ENCODE measurements at regions not wholly inside any gene's neighbourhood (a gene's known extent, or its start where the extent isn't known, plus 50 kb on each side); places are given as distances from the start of the nearest gene placed in this dataset.

- H3K27me3 ChIP-seq (ENCODE audit: insufficient read depth, low read depth, low read length), result no peaks in the 10 kb centered on the region
- no peak overlapping the region for H2AFZ ChIP-seq (ENCODE audit: low read depth, low read length)
- no peaks in the 10 kb centered on the region for H4K20me1 ChIP-seq (ENCODE audit: insufficient read depth)
- H3K36me3 ChIP-seq (ENCODE audit: insufficient read depth, low read length), result no peaks in the 10 kb centered on the region
- H3K79me2 ChIP-seq (replicated peaks; ENCODE audit: insufficient read depth, low read length), result no peaks in the 10 kb centered on the region
- H3K4me2 ChIP-seq (ENCODE audit: low read length), result no peak overlapping the region
- H3K9ac ChIP-seq (ENCODE audit: low read length), result no peak overlapping the region
- H3K4me3 ChIP-seq (ENCODE audit: low read length), result no peak overlapping the region
- H3K9me2 ChIP-seq (ENCODE audit: insufficient read depth, low read length), result no peaks in the 10 kb centered on the region
- H3F3A ChIP-seq (ENCODE audit: insufficient read depth, low read length, poor library complexity, severe bottlenecking), result no peaks in the 10 kb centered on the region
- H3K9me3 ChIP-seq (ENCODE audit: low read length), result no peaks in the 10 kb centered on the region
- no peak overlapping the region for H3K27ac ChIP-seq (ENCODE audit: low read length)
- TF ChIP-seq EP300 (conservative IDR thresholded peaks at IDR 0.05; ENCODE audit: poor library complexity, severe bottlenecking) (no peak), EZH2 (IDR thresholded peaks at IDR 0.05; ENCODE audit: borderline replicate concordance, insufficient read depth, low read length, poor library complexity, severe bottlenecking) (no peak), MXI1 (conservative IDR thresholded peaks at IDR 0.05; ENCODE audit: poor library complexity, severe bottlenecking) (no peak), TAF1 (IDR thresholded peaks at IDR 0.05; ENCODE audit: low read depth) (no peak)
Observed at GRCh38 chrX:39171686-39172085, 370.4 kb downstream of the MID1IP1 start.

- H3K36me3 ChIP-seq (ENCODE audit: insufficient read depth, low read length), result no peaks in the 10 kb centered on the region
- no peaks in the 10 kb centered on the region for H4K20me1 ChIP-seq (ENCODE audit: insufficient read depth)
- H3K27me3 ChIP-seq (ENCODE audit: insufficient read depth, low read depth, low read length), result no peaks in the 10 kb centered on the region
- H3K9me2 ChIP-seq (ENCODE audit: insufficient read depth, low read length), result no peaks in the 10 kb centered on the region
- no peaks in the 10 kb centered on the region for H3K9me3 ChIP-seq (ENCODE audit: low read length)
- H3K4me3 ChIP-seq (ENCODE audit: low read length), result no peak overlapping the region
- no peak overlapping the region for H3K4me2 ChIP-seq (ENCODE audit: low read length)
- H3K9ac ChIP-seq (ENCODE audit: low read length), result no peak overlapping the region
- no peak overlapping the region for H3K27ac ChIP-seq (ENCODE audit: low read length)
- H3K79me2 ChIP-seq (replicated peaks; ENCODE audit: insufficient read depth, low read length), result no peaks in the 10 kb centered on the region
- H2AFZ ChIP-seq (ENCODE audit: low read depth, low read length), result no peak overlapping the region
- TF ChIP-seq SMC3 (conservative IDR thresholded peaks at IDR 0.05; ENCODE audit: poor library complexity) (no peak), CTCF (IDR thresholded peaks at IDR 0.05; ENCODE audit: poor library complexity, severe bottlenecking) (no peak), EZH2 (IDR thresholded peaks at IDR 0.05; ENCODE audit: borderline replicate concordance, insufficient read depth, low read length, poor library complexity, severe bottlenecking) (no peak), POLR2AphosphoS5 (IDR thresholded peaks at IDR 0.05) (no peak), EP300 (conservative IDR thresholded peaks at IDR 0.05; ENCODE audit: poor library complexity, severe bottlenecking) (no peak), REST (IDR thresholded peaks at IDR 0.05; ENCODE audit: borderline replicate concordance) (no peak), RAD21 (conservative IDR thresholded peaks at IDR 0.05) (no peak), MXI1 (conservative IDR thresholded peaks at IDR 0.05; ENCODE audit: poor library complexity, severe bottlenecking) (no peak), TAF1 (IDR thresholded peaks at IDR 0.05; ENCODE audit: low read depth) (no peak)
- H3F3A ChIP-seq (ENCODE audit: insufficient read depth, low read length, poor library complexity, severe bottlenecking), result no peaks in the 10 kb centered on the region
Observed at GRCh38 chrX:39174241-39174771, 373.0 kb downstream of the MID1IP1 start.
